ENCODE measurements at regions not wholly inside any gene's neighbourhood (a gene's known extent, or its start where the extent isn't known, plus 50 kb on each side); places are given as distances from the start of the nearest gene placed in this dataset.

DNA sequence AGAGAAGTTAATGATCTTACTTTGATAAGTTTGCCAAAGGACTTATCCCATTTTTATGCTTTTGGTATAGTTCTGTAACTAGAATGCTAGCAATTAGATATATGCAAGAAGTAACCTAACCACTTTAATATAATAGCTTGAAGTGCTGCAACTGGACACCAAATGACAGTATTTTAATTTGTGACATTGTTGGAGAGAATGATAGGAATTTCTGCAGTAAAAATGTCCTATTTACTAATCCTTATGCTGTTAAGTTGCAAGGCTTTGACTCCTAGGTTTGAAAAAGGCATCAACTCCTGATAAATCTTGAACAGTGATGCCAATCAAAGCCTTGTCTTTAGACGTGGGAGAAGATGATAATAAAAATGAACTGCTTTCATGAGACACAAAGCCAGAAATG, 726.0 kb upstream of the GJE1 start:
- no peak for DNase-seq (ENCODE audit: low read depth, low spot score)
- Histone ChIP-seq H3K4me3 (ENCODE audit: insufficient read length, low read depth) (no peak overlapping the region), H3K36me3 (ENCODE audit: insufficient read depth, insufficient read length, low read length) (no peaks in the 10 kb centered on the region), H3K27me3 (ENCODE audit: insufficient read depth, insufficient read length) (no peaks in the 10 kb centered on the region), H3K4me1 (ENCODE audit: insufficient read depth, insufficient read length) (no peaks in the 10 kb centered on the region), H3K9me3 (ENCODE audit: insufficient read depth, low read length) (no peaks in the 10 kb centered on the region; the same call in 1 of the 2 replicates), H3K9ac (ENCODE audit: insufficient read length, low read depth) (no peak overlapping the region)
- no peak for TF ChIP-seq YY1 (IDR thresholded peaks at IDR 0.05; ENCODE audit: insufficient read depth, insufficient read length)
- no peak for TF ChIP-seq ZNF274 (IDR thresholded peaks at IDR 0.05; ENCODE audit: low read depth, low read length)
- TF ChIP-seq SUZ12 (IDR thresholded peaks at IDR 0.05; ENCODE audit: extremely low read depth, insufficient read depth, insufficient read length), result no peak

GRCh38 chr6:141403827-141404226, 728.9 kb upstream of the GJE1 start:
- Histone ChIP-seq H3K36me3 (ENCODE audit: insufficient read depth, insufficient read length, low read length) (no peaks in the 10 kb centered on the region), H3K27me3 (ENCODE audit: insufficient read depth, insufficient read length) (no peaks in the 10 kb centered on the region), H3K4me3 (ENCODE audit: insufficient read length, low read depth) (no peak overlapping the region), H3K9me3 (ENCODE audit: insufficient read depth, low read length) (no peaks in the 10 kb centered on the region; the same call in 1 of the 2 replicates), H3K4me1 (ENCODE audit: insufficient read depth, insufficient read length) (no peaks in the 10 kb centered on the region), H3K9ac (ENCODE audit: insufficient read length, low read depth) (no peak overlapping the region)
- no peak for DNase-seq (ENCODE audit: low read depth, low spot score)
- TF ChIP-seq SUZ12 (IDR thresholded peaks at IDR 0.05; ENCODE audit: extremely low read depth, insufficient read depth, insufficient read length) (no peak), YY1 (IDR thresholded peaks at IDR 0.05; ENCODE audit: insufficient read depth, insufficient read length) (no peak), ZNF274 (IDR thresholded peaks at IDR 0.05; ENCODE audit: low read depth, low read length) (no peak)

- Histone ChIP-seq H3K36me3 (ENCODE audit: insufficient read depth, insufficient read length, low read length) (no peaks in the 10 kb centered on the region), H3K4me1 (ENCODE audit: insufficient read depth, insufficient read length) (no peaks in the 10 kb centered on the region), H3K9me3 (ENCODE audit: insufficient read depth, low read length) (no peaks in the 10 kb centered on the region), H3K9ac (ENCODE audit: insufficient read length, low read depth) (no peak overlapping the region), H3K4me3 (ENCODE audit: insufficient read length, low read depth) (no peak overlapping the region), H3K27me3 (ENCODE audit: insufficient read depth, insufficient read length) (no peaks in the 10 kb centered on the region)
- TF ChIP-seq ZNF274 (IDR thresholded peaks at IDR 0.05; ENCODE audit: low read depth, low read length), result no peak
- TF ChIP-seq SUZ12 (IDR thresholded peaks at IDR 0.05; ENCODE audit: extremely low read depth, insufficient read depth, insufficient read length), result no peak
- TF ChIP-seq YY1 (IDR thresholded peaks at IDR 0.05; ENCODE audit: insufficient read depth, insufficient read length), result no peak
- DNase-seq (ENCODE audit: low read depth, low spot score), result no peak
Measured at GRCh38 chr6:141403103-141403502, 729.6 kb upstream of the GJE1 start.

DNA sequence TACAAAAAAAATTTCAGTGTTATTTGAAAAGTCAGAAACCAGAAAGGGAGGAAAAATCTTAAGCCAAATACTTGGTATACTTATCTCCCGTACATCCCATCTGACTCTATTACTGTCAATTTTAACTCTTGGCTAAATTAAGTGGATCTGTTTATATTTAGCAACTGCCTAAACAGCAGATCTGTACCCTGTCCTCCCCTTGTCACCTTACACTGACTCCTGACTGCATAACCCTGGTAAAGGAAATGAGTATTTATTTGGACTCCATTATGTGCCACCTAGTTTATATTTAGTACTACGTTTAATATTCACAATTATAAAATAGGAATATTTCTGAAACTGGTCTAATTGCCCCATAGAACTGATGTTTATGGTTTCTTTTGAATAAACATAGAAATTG, 730.2 kb upstream of the GJE1 start:
- TF ChIP-seq SUZ12 (IDR thresholded peaks at IDR 0.05; ENCODE audit: extremely low read depth, insufficient read depth, insufficient read length) (no peak), ZNF274 (IDR thresholded peaks at IDR 0.05; ENCODE audit: low read depth, low read length) (no peak), YY1 (IDR thresholded peaks at IDR 0.05; ENCODE audit: insufficient read depth, insufficient read length) (no peak)
- Histone ChIP-seq H3K4me1 (ENCODE audit: insufficient read depth, insufficient read length) (no peaks in the 10 kb centered on the region), H3K36me3 (ENCODE audit: insufficient read depth, insufficient read length, low read length) (no peaks in the 10 kb centered on the region), H3K9ac (ENCODE audit: insufficient read length, low read depth) (no peak overlapping the region), H3K27me3 (ENCODE audit: insufficient read depth, insufficient read length) (no peaks in the 10 kb centered on the region), H3K4me3 (ENCODE audit: insufficient read length, low read depth) (no peak overlapping the region), H3K9me3 (ENCODE audit: insufficient read depth, low read length) (no peaks in the 10 kb centered on the region)
- DNase-seq (ENCODE audit: low read depth, low spot score), result no peak

GRCh38 chr6:141401851-141402250, 730.9 kb upstream of the GJE1 start:
- H3K9ac ChIP-seq (ENCODE audit: insufficient read length, low read depth), result no peak overlapping the region
- H3K4me3 ChIP-seq (ENCODE audit: insufficient read length, low read depth), result no peak overlapping the region
- H3K9me3 ChIP-seq (ENCODE audit: insufficient read depth, low read length), result no peaks in the 10 kb centered on the region
- no peaks in the 10 kb centered on the region for H3K27me3 ChIP-seq (ENCODE audit: insufficient read depth, insufficient read length)
- no peaks in the 10 kb centered on the region for H3K36me3 ChIP-seq (ENCODE audit: insufficient read depth, insufficient read length, low read length)
- TF ChIP-seq YY1 (IDR thresholded peaks at IDR 0.05; ENCODE audit: insufficient read depth, insufficient read length) (no peak), ZNF274 (IDR thresholded peaks at IDR 0.05; ENCODE audit: low read depth, low read length) (no peak), SUZ12 (IDR thresholded peaks at IDR 0.05; ENCODE audit: extremely low read depth, insufficient read depth, insufficient read length) (no peak)
- no peak for DNase-seq (ENCODE audit: low read depth, low spot score)
- H3K4me1 ChIP-seq (ENCODE audit: insufficient read depth, insufficient read length), result no peaks in the 10 kb centered on the region

DNA sequence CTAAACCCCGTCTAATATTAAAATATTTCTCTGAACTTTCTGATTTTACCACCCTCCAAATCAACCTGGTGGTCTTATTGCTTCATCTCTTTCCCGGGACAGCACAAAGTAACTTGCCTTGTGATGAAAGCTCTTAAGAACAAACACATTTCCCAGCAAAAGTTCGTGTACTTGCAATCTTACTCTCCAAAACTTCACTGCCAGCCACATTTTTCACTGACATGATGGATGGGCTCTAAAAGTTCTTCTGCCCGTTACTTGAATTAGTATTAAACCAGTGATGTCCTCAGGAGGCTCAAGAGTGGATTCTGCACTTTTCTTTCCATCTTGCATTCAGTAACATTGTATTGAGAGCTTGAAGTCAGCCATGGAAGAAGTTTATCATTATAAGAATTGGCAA, 731.6 kb upstream of the GJE1 start:
- no peak overlapping the region for H3K9ac ChIP-seq (ENCODE audit: insufficient read length, low read depth)
- H3K4me1 ChIP-seq (ENCODE audit: insufficient read depth, insufficient read length), result no peaks in the 10 kb centered on the region
- H3K9me3 ChIP-seq (ENCODE audit: insufficient read depth, low read length), result no peaks in the 10 kb centered on the region
- no peak for DNase-seq (ENCODE audit: low read depth, low spot score)
- H3K4me3 ChIP-seq (ENCODE audit: insufficient read length, low read depth), result no peak overlapping the region
- no peaks in the 10 kb centered on the region for H3K36me3 ChIP-seq (ENCODE audit: insufficient read depth, insufficient read length, low read length)
- TF ChIP-seq SUZ12 (IDR thresholded peaks at IDR 0.05; ENCODE audit: extremely low read depth, insufficient read depth, insufficient read length) (no peak), ZNF274 (IDR thresholded peaks at IDR 0.05; ENCODE audit: low read depth, low read length) (no peak), YY1 (IDR thresholded peaks at IDR 0.05; ENCODE audit: insufficient read depth, insufficient read length) (no peak)
- H3K27me3 ChIP-seq (ENCODE audit: insufficient read depth, insufficient read length), result no peaks in the 10 kb centered on the region

GRCh38 chr6:141398949-141399348, 733.8 kb upstream of the GJE1 start:
- H3K27me3 ChIP-seq (ENCODE audit: insufficient read depth, insufficient read length), result no peaks in the 10 kb centered on the region
- H3K9me3 ChIP-seq (ENCODE audit: insufficient read depth, low read length), result no peaks in the 10 kb centered on the region; the same call in 1 of the 2 replicates
- H3K36me3 ChIP-seq (ENCODE audit: insufficient read depth, insufficient read length, low read length), result no peaks in the 10 kb centered on the region
- H3K4me1 ChIP-seq (ENCODE audit: insufficient read depth, insufficient read length), result no peaks in the 10 kb centered on the region
- H3K9ac ChIP-seq (ENCODE audit: insufficient read length, low read depth), result no peak overlapping the region
- no peak for TF ChIP-seq YY1 (IDR thresholded peaks at IDR 0.05; ENCODE audit: insufficient read depth, insufficient read length)
- TF ChIP-seq SUZ12 (IDR thresholded peaks at IDR 0.05; ENCODE audit: extremely low read depth, insufficient read depth, insufficient read length), result no peak
- no peak for TF ChIP-seq ZNF274 (IDR thresholded peaks at IDR 0.05; ENCODE audit: low read depth, low read length)
- no peak overlapping the region for H3K4me3 ChIP-seq (ENCODE audit: insufficient read length, low read depth)
- no peak for DNase-seq (ENCODE audit: low read depth, low spot score)
